Middle frontal gyrus (tissue), 1 donor: ENCODE measurements at regions not wholly inside any gene's neighbourhood (a gene's known extent, or its start where the extent isn't known, plus 50 kb on each side); places are given as distances from the start of the nearest gene placed in this dataset.

Experiments
- DNase-seq: peaks from one replicate; pipeline ENCODE4 v3.0.0-alpha.2; 2015; ENCODE audit warnings: low spot score; ENCODE audit errors: extremely low spot score

DNA sequence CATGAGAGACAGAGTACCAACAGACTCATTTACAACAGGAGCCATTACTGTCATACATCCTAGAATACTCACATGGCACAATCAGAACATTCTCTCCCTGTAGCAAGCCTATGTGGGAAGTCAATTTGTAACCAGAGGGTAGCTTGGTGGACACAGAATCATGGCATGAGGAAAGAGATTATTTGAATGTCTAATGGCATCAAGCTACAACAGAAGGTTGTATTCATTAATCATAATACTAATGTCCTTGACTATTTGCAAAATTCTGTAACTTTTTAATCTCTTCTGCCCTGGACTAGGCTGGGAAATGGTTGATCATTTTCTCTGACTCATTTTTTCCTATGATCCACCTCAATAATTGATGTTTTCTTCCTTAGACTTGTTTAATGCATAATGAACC is 345.2 kb upstream of the IL12A start:
- DNase-seq, result no peak

DNA sequence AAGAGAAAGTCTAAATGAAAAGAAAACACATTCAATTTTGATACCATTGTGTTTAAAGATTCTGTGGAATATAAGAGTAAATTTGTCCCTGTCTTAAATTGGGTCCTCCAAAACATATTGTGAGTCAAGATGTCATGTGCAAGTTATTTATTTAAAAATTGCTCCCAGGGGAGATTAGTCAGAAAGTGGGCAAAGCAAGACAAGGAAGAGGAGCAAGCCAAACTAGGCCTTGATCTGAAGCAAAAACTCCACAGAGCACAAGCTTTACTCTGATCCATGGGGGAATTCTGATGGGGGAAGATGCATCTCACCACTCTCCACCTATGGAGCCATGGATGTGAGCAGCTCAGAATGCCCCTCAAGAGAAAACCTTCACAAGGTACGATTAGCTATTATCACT is 342.8 kb upstream of the IL12A start:
- no peak for DNase-seq

DNA sequence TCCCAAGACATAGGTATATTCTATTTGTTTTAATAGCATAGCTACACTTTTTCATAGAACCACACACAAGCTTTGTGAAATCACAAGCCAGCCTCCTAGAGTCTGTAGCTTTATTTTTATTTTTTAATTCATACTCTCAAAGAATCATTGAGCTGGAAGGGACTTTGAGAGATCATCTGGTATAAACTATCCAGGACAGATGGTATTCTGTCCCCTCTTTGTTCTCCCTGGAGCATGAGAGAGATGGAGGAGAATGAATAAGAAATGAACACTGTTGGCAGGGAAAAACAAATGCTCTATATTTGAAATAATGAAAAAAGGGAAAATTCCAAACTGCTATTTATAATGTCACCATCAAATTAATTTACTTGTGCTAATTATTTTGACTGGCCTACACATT is 338.7 kb upstream of the IL12A start:
- no peak for DNase-seq

DNA sequence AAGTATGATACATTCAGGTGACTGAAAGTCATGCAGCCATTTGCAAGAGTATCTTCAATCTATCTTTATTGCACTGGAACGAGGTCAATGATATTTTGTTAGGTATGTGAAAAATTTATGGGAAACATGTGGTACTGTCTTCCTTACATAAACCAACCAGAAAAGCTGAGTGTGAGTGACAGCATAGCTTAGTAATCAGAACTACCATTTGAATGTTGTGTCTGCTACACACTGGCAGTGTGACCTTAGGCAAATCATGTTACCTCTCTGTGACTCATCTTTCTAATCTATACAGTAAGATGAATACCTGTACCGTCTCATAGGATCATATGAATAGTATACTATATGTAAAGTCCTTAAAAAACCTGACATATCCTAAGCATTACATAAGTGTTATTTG is 337.9 kb upstream of the IL12A start:
- DNase-seq, result no peak

DNA sequence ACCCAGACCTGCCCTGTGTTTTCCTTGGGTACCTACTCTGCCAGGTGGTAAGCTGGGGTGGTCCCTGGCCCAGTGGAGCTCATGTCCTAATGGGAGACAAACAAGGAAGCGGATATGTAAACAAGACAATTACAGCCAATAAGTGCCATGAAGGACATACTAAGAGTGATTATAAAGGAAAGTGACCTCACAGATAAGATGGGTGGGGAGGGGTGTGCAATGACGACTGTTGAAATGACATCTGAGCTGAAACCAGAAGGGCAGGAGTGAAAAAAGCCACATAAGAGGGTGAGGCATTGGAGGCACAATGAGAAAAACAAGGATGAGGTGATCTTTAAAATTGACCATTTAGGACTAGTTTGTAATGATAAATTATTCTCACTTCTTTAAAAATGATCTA is 336.2 kb upstream of the IL12A start:
- DNase-seq, result no peak

DNA sequence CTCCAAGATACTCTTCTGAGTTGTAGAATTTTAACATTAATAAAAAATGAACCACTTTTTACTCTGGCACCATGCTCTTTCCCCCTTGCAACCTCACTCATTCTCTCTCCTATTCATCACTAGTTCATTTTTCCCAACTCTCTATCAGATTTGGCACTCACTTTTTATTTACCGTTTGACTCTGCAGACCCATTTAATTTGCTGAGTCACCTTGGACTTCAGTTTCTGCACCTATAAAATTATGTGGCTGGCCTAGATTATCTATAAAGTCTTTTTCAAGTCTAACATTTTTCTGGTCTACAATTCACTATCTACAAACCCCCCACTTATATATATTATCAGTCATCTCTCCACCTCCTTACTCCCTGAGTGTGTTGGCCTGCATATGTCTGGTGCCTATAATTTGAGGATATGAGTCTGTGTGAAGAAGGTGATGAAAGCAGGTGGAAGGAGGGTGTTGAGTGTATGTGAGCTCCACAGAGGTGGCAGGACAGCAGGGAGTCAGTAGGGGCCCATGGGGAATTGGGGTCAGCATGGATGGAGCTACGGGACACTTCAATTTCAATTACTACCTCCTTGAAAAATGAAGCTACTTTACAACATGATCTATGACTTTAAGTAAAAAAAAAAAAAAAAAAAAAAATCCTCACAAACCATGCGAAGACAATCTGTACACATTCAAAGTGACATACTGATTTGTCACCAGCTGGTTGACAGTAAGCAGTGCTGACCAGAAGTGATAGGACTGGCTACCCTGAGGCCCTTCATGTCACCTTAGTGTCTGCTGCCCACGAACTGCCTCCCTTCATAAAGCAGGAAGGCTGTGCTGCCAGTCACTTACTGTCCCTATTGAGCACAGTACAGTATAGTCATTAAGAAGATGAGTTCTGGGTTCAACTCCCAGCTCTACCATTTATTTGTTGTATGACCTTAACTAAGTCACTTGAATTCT is 334.2 kb upstream of the IL12A start:
- no peak for DNase-seq

DNA sequence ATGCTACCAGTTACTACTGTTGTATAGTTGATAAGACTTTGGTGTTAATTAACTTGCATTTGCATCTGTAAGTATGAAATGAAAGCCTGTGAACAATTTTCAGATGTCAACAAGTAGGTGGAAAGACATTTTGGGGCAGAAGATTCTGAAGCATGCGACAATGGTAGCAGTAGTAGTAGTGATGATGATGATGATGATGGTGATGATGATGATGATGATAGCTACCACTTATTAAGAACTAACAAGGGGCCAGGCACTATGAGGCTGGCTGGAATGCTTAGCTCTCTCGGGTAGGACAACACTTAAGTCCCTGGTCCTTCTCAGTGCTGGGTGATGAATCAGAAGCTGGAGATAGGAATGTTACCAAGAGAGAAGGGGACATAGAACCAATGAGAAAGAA is 333.4 kb upstream of the IL12A start:
- no peak for DNase-seq

DNA sequence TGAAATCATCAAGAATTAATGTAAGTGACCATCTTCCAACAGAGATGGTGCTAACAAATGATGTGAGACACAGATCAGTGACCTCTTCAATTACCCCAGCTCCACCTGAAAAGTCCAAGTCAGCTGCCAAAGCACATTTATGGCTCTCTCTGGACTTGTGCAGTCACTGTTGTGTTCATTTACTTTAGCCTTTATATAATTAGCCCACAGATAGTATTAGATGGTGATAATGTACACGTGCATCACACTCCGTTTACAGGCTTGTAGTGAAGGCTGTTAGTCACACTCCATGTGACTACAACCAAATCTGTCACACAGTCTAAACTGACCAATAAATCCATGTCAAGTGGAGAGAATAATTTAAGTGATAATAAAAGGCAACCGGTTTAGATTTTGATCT is 331.5 kb upstream of the IL12A start:
- no peak for DNase-seq

DNA sequence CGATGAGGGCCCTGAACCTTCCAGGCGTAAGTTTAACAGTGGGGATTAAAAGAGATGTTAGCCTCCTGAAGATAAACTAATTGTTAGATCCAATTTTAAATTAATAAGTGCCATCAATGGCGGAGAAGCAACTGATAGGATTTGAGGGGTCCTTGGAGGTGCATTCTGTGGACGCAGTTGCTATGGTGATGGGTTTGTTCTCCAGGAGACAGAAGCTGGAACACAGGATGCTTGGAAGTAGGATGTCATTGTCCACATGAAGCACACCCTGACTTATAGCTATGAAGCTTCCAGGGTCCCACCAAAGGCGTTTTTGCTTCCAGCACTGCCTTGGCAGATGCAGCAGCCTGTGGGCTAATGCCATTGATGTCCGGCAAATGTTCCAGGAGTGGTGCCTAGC is 331.0 kb upstream of the IL12A start:
- DNase-seq, result no peak

DNA sequence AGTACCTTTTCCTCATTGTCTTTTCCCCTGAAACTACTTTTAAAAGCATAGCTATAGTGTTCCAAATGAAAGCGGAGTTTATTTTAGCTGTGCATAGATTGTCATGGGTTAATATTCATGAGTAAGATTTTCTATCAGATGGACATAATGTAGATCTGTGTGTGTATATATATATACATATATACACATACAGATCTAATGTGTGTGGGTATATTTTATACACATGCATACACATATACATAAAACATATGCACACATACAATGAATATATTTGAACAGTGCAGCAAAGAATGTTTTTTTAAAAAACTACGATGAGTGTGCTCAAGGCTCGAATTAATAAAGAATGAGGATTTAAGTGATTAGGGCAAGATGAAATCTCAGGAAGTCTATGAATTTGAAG is 328.3 kb upstream of the IL12A start:
- no peak for DNase-seq

DNA sequence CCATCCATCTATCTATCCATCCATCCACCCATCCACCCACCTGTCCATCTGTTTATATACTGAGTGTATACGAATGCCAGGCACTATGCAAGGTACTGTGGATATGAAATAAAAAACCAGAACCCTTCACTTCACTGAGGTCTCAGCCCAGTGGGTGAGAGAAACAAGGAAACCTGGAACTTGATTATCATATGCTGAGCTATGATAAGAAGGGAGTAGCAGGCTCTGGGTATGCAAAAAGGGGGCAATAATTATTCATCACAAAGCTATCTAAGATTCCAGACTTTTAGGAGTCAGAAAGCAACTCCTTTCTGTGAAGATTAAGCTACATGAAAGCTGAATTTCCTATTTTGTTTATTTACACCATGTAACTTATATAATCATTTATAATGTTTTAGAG is 327.7 kb upstream of the IL12A start:
- DNase-seq, result no peak

DNA sequence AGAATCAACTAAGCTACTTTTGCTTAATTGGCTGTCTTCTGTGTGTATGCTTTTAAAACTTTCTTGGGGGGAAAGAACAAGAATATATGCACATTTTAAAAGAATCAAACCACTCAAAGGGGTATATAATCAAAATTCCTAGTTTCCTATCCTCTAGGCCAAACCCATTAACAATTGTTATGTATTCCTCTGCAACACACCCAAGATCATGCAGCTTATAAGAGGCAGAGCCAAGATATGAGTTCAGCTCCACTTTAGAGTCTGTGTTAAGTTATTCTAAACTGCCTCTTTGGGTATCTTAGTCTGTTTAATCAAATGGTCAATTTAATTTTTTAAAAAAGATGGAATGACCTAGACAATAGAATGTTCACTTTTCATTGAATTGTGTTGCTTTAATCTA is 326.1 kb upstream of the IL12A start:
- DNase-seq, result no peak

DNA sequence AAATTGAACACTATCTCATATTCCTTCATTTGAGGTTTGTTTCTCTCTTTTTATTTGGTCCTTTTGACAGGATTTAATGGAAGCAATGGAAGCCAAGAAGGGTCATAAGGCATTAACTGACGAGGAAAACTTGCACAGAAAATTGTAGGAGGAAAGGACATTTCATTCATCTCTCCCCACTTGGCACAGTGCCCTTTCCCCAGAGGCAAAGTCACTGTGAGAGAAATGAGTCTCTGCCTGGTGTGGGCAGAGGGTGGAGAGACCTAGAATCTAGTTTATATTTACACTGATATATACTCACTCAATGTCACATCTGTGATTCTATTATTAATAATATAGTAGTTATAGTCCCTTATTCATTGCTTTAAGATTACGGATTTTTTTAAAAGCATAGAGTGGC is 324.6 kb upstream of the IL12A start:
- no peak for DNase-seq

DNA sequence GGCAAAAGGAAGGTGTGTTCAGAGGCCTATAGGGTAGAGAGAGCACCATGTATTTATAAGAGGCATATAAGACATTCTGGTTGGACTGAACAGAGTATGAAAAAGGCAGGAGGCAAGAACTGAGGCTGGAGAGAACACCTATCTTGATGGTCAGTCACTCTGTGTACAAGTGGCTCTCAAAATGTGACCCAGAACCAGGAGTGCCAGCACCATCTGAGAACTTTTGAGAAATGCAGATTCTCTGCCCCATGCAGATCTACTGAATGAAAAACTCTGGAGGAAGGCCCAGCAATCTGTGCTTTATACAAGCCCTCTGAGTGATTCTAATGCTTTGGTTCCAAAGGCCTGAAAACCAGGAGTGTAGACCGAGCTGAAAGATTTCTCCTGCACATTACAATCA is 324.0 kb upstream of the IL12A start:
- no peak for DNase-seq

DNA sequence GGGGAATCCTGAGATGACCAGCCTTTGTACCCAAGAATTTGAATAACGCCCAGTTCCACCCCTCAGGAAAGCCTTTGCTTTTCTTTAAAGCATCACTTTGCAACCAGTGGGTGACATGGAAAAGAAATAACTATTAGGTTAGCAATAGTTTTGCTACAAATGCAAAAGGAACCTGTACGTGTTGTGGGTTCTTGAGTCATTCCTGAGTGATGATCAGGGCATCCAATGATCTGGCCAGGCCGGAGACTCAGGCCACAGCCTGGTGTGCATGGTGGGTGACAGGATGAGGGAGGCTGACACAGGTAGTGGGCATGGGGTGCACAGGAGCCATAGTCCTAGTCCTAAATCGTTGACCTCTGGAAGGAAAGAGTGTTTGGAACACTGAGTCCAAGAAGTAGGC is 321.4 kb upstream of the IL12A start:
- DNase-seq, result no peak

DNA sequence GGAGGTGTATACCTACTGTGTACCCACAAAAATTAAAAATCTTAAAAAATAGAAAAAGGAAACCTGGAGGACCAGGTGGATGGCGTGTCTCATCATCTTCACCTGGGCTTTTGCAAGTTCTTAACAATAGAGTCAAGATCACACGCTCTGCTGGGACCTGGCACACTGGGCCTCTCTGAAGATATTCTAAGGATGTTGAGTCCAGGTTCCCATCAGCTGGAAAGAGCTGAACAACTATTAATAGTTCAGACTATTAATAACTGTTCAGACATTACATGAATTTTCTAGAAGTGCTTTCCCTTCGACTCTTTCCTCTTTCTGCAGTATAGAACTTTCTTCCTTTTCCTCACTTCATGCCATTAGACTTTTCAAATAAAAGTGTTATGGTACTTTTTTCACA is 320.2 kb upstream of the IL12A start:
- DNase-seq, result no peak

DNA sequence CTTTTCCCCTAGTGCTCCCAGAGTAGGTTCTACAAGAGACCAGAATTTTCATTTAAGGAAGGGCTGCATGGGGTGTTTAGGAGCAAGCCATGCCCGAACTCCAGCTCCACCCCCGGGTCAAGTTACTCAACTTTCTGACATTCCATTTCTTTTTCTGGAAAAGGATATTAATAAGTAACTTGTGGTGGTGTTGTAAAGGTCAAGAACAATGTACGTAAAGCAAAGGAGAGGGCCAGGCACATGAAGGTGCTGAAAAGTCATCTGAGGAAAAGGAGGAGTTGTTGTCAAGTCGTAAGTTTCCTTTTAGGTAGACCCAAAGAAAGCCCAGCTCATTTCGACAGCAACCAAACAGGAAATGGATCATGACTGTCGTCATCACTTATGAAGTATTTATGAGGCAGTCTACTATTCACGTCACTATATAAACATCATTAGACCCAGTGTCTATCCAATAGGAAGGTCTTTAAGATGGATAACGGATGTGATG is 319.6 kb upstream of the IL12A start:
- no peak for DNase-seq

DNA sequence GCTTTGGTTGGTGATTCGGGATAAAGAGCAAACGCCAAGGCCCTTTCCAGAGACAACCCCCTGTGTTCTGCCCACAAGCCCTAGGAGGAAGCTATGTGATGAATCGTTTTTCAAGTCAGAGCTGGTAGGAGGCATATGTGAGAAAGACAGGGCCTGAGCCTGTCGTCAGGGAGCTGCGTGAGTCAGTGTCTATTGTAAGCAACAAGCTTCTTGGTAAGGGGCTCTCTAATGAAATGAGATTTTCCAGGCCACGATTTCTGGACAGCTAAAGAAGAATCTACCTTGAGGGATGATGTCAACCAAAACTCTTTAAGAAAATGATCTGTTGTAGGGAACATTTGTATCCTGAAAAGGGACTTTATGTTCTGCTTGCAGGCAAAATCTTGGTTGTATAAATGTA is 318.9 kb upstream of the IL12A start:
- no peak for DNase-seq

DNA sequence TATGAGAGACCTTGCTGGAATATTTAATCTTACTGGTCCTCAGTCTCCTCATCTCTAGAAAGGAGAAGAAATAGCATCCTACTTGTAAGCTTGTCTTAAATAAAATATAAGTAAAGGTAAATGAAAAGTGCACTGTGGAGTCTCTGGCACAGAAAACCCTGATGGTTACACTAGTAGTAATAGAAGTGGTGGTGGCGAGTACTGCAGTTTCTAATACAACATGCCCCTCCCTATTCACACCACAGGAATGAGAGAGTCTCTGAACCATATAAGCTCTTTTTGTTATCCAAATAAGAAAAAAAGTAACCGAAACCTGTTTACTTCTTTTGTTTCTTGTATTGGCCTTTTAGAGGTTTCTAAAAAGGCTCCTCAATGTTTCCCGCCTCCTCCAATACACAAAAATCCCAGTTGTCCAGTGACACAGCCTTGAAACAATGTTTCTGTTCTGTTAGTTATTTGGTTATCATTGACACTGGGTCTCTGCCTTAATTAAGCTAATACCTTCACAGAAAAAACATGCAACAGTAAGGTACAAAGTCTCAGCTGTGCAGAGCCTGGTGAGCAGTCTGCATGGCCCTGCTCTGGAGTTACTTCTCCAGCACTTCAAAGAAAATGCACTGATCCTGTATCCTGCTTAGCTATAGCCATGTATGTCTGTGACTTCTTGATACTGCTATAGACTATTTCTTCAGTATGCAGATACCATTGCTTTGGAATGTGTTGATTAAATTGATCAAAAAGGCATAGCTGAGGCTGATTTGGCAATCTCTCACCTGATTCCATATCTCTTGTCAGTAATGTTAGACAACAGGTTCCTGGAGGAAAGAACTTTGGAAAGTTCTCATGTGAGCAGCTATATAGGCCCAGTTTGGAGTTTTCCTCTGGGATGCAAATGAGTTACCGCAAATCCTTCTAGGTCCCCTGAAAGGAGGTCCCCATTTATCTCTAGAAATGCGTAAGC is 315.6 kb upstream of the IL12A start:
- DNase-seq, result no peak

DNA sequence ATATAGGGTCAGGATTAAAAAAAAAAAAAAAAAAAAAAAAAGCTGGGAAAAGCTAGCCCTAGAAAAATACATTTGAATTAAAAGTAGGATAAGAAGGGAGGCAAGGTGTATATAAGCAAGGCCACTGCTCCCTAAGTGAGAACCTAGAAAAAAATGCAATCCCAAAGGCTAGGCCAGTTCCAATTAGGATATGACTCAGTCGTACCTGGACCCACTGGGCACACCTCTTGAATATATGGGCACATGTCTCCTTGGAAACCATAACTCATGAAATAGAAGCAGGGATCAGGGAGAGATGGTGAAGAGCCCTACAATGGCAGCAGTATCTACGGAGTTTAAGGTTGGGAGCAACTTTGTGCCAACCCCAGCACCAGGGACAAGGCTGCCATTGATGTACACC is 314.1 kb upstream of the IL12A start:
- no peak for DNase-seq

DNA sequence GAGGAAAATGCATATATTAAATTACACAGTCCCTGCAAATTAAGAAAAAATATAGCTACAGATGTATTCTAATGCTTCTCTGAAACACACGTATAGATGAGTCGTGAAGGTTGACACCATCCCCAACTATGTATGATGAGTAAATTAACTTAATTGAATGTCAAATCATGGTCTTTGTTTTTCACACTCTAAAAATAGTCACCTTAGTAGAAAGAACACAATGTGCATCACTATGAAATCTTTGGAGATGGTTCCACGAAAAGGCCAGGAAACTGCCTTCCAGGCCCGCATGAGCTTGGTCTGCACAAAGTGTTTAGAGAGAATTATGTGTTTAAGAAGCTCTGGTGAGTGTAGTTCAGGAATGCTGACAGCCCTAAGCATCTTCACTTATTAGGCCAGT is 313.4 kb upstream of the IL12A start:
- no peak for DNase-seq

DNA sequence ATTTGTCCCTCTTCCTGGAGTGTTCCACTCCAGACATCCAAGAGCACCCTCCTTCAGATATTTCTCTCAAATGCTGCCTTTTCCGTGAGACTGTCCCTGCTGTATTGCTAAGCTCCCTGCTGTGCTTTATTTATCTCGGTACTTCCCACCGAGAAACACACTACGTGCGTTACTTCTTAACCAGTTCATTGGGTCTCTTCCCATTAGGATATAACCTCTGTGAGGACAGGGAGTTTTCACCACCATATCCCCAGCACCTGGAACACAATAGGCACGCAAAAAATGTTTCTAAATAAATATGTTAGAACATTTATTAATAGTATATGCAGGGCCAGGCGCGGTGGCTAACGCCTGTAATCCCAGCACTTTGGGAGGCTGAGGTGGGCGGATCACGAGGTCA is 308.7 kb upstream of the IL12A start:
- no peak for DNase-seq
